ENCODE measurements at regions not wholly inside any gene's neighbourhood (a gene's known extent, or its start where the extent isn't known, plus 50 kb on each side); places are given as distances from the start of the nearest gene placed in this dataset.

- TF ChIP-seq NFE2L2 (conservative IDR thresholded peaks at IDR 0.05; ENCODE audit: low read length) (no peak), E2F6 (IDR thresholded peaks at IDR 0.05; ENCODE audit: borderline replicate concordance, low read depth) (no peak), EHMT2 (IDR thresholded peaks at IDR 0.05; ENCODE audit: low read depth) (no peak), CTCF (IDR thresholded peaks at IDR 0.05) (no peak)
These were observed 76.0 kb upstream of the GALNT18 start for GRCh38 chr11:11697796-11698195.

All from A549 (cell line).